ENCODE measurements at regions not wholly inside any gene's neighbourhood (a gene's known extent, or its start where the extent isn't known, plus 50 kb on each side); places are given as distances from the start of the nearest gene placed in this dataset.

DNA sequence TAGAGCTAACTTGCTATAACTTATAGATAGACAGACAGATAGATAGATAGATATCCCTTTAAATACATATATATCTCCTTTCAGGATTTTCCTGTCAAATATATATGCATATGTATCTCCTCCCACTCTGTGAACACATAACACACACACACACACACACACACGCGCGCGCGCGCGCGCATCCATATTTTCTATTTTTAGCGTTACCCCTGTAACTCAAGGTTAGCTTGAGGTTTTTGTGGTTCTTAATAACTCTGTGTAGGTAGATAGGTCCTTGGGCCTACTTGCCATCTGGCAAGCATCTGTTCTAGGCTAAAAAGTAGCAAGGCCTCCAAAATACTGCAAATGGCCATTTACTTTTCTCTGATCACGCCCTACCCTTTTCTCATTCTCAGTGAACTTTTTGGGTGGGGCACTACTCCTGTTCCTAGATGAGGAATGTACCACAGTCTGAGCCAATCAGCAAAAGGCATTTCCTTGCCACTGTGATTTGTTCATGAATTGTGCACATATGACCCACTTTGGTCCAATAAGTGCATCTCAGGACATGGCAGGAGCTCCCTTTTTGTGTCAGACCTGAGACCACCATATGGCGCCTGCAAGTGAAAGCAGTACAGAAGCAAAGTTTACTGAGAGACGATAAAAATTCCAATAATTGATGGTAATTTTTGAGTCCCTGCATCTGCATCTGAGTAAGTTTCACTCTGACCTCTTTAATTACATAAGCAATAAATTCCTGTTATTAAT lies 740.5 kb upstream of the API5 start:
- TF ChIP-seq, protein P1, sequence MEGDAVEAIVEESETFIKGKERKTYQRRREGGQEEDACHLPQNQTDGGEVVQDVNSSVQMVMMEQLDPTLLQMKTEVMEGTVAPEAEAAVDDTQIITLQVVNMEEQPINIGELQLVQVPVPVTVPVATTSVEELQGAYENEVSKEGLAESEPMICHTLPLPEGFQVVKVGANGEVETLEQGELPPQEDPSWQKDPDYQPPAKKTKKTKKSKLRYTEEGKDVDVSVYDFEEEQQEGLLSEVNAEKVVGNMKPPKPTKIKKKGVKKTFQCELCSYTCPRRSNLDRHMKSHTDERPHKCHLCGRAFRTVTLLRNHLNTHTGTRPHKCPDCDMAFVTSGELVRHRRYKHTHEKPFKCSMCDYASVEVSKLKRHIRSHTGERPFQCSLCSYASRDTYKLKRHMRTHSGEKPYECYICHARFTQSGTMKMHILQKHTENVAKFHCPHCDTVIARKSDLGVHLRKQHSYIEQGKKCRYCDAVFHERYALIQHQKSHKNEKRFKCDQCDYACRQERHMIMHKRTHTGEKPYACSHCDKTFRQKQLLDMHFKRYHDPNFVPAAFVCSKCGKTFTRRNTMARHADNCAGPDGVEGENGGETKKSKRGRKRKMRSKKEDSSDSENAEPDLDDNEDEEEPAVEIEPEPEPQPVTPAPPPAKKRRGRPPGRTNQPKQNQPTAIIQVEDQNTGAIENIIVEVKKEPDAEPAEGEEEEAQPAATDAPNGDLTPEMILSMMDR (IDR thresholded peaks at IDR 0.05): no peak
- TF ChIP-seq TCF7L2 (IDR thresholded peaks at IDR 0.05; ENCODE audit: low read depth, low read length) (no peak), SIN3A (IDR thresholded peaks at IDR 0.05; ENCODE audit: borderline replicate concordance, insufficient read depth, low read depth, low read length) (no peak), POLR2AphosphoS5 (IDR thresholded peaks at IDR 0.05; ENCODE audit: low read depth, low read length) (no peak)
- TF ChIP-seq, protein P2, sequence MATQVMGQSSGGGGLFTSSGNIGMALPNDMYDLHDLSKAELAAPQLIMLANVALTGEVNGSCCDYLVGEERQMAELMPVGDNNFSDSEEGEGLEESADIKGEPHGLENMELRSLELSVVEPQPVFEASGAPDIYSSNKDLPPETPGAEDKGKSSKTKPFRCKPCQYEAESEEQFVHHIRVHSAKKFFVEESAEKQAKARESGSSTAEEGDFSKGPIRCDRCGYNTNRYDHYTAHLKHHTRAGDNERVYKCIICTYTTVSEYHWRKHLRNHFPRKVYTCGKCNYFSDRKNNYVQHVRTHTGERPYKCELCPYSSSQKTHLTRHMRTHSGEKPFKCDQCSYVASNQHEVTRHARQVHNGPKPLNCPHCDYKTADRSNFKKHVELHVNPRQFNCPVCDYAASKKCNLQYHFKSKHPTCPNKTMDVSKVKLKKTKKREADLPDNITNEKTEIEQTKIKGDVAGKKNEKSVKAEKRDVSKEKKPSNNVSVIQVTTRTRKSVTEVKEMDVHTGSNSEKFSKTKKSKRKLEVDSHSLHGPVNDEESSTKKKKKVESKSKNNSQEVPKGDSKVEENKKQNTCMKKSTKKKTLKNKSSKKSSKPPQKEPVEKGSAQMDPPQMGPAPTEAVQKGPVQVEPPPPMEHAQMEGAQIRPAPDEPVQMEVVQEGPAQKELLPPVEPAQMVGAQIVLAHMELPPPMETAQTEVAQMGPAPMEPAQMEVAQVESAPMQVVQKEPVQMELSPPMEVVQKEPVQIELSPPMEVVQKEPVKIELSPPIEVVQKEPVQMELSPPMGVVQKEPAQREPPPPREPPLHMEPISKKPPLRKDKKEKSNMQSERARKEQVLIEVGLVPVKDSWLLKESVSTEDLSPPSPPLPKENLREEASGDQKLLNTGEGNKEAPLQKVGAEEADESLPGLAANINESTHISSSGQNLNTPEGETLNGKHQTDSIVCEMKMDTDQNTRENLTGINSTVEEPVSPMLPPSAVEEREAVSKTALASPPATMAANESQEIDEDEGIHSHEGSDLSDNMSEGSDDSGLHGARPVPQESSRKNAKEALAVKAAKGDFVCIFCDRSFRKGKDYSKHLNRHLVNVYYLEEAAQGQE (IDR thresholded peaks at IDR 0.05; ENCODE audit: insufficient read depth in 1 of 2, low read depth in 2 of 2, low read length in 1 of 2): no peak
- POLR2A ChIA-PET: no interaction called here
- intact Hi-C loops (cut with micrococcal nuclease; ENCODE audit: unreplicated experiment): no loop called here
- DNase-seq (ENCODE audit: low read depth, low spot score) (no peak), ATAC-seq (no peak)
- Histone ChIP-seq H3K4me3 (ENCODE audit: low read depth in 2 of 2, low read length in 2 of 2) (no peak overlapping the region), H3K4me1 (ENCODE audit: control insufficient read depth, insufficient read depth, low read length) (no peaks in the 10 kb centered on the region), H3K36me3 (ENCODE audit: control insufficient read depth, insufficient read depth, low read length) (no peaks in the 10 kb centered on the region), H3K27me3 (ENCODE audit: control insufficient read depth, insufficient read depth, low read length) (no peaks in the 10 kb centered on the region), H3K27ac (ENCODE audit: low read length) (no peak overlapping the region), H3K9me3 (ENCODE audit: control insufficient read depth, insufficient read depth, low read depth, low read length) (no peaks in the 10 kb centered on the region)
- CTCF ChIA-PET: no interaction called here
- in situ Hi-C loops (cut with HindIII; ENCODE audit: low pct_unique_long_range_greater_than_20kb, low sequenced_read_pairs): no loop called here
- BruUV-seq (replicated peaks): no TSS peak

DNA sequence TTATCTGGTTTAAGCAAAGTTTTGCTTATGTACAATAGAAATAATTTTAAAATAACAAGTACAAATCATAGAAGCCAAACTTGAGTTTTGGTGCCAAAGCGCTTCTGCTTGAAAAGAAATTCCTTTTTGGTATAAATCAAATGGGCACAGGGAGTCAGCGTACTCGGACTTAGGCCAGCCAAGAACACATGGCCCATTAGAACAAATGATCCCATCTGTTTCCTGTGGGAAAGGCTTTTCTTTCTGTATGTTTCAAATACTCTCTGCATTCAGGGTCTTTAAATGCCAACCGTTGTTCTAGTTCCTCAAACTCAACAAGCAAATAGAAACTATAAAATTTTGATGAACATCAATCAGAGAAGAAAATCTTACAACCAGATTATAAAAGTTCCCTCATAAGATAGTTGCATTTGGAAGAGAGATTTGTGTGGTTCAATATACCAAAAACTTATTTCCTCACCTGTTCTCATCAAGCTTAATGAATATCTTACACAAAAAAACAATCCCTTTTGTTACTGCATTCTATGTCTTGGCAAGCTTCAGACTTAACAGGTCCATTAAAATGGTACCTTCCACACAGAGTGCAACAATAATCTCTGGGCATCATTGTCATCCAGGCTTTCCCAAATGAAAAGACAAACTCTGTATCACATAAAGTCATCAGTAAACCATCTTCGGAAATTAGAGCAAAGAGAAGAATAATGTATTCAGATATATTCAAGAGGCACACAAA lies 739.8 kb upstream of the API5 start:
- H3K9me3 ChIP-seq (ENCODE audit: control insufficient read depth, insufficient read depth, low read depth, low read length): no peaks in the 10 kb centered on the region
- H3K4me3 ChIP-seq (ENCODE audit: low read depth in 2 of 2, low read length in 2 of 2): no peak overlapping the region
- H3K27me3 ChIP-seq (ENCODE audit: control insufficient read depth, insufficient read depth, low read length): no peaks in the 10 kb centered on the region
- ATAC-seq (no peak), DNase-seq (ENCODE audit: low read depth, low spot score) (no peak)
- H3K36me3 ChIP-seq (ENCODE audit: control insufficient read depth, insufficient read depth, low read length): no peaks in the 10 kb centered on the region
- ChIA-PET CTCF (no interaction called here), POLR2A (no interaction called here)
- no TSS peak for BruUV-seq (replicated peaks)
- TF ChIP-seq SIN3A (IDR thresholded peaks at IDR 0.05; ENCODE audit: borderline replicate concordance, insufficient read depth, low read depth, low read length) (no peak), POLR2AphosphoS5 (IDR thresholded peaks at IDR 0.05; ENCODE audit: low read depth, low read length) (no peak)
- TF ChIP-seq, protein P2 (IDR thresholded peaks at IDR 0.05; ENCODE audit: insufficient read depth in 1 of 2, low read depth in 2 of 2, low read length in 1 of 2): no peak
- TF ChIP-seq, protein P1 (IDR thresholded peaks at IDR 0.05): no peak
- in situ Hi-C loops (cut with HindIII; ENCODE audit: low pct_unique_long_range_greater_than_20kb, low sequenced_read_pairs) (no loop called here), intact Hi-C loops (cut with micrococcal nuclease; ENCODE audit: unreplicated experiment) (no loop called here)
- no peaks in the 10 kb centered on the region for H3K4me1 ChIP-seq (ENCODE audit: control insufficient read depth, insufficient read depth, low read length)
- no peak overlapping the region for H3K27ac ChIP-seq (ENCODE audit: low read length)

Data from Panc1 (cell line).